ENCODE measurements at regions not wholly inside any gene's neighbourhood (a gene's known extent, or its start where the extent isn't known, plus 50 kb on each side); places are given as distances from the start of the nearest gene placed in this dataset.

DNA sequence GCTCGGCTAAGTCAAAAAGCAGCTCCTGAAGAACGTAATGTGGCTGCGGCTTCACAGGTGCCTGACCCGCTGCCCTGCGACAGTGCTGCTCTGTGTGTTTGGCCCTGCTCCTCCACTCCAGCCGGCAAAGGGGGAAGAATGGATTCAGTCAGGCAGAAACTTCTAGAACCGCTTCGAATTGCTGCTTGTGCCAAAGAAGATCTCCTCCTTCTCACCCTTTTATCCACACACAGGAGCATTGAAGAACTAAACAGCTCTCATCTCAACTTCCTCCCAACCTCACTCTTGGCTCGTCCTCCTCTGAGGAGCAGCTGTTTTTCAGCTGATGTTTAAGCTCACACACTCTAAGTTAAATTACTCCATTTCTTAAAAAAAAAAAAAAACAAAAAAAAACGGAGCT is 651.4 kb downstream of the INHBA start:
- Histone ChIP-seq H3K27ac (ENCODE audit: low read length) (no peak overlapping the region), H3K27me3 (ENCODE audit: low read length) (no peaks in the 10 kb centered on the region), H3K9me3 (ENCODE audit: low read length) (no peaks in the 10 kb centered on the region), H3K9ac (ENCODE audit: low read length) (no peak overlapping the region), H4K20me1 (ENCODE audit: insufficient read depth, low read depth, low read length) (no peaks in the 10 kb centered on the region), H2AFZ (ENCODE audit: low read length) (no peak overlapping the region), H3K9me2 (replicated peaks; ENCODE audit: insufficient read depth, low read length) (no peaks in the 10 kb centered on the region), H3K79me2 (ENCODE audit: low read length) (no peaks in the 10 kb centered on the region), H3K4me2 (ENCODE audit: low read depth, low read length, poor library complexity, severe bottlenecking) (no peak overlapping the region), H3K4me3 (ENCODE audit: low read length) (no peak overlapping the region), H3K4me1 (ENCODE audit: low read length) (no peaks in the 10 kb centered on the region), H3K36me3 (ENCODE audit: insufficient read depth, low read length) (no peaks in the 10 kb centered on the region)
- no peak for DNase-seq

- Histone ChIP-seq H3K79me2 (ENCODE audit: low read length) (no peaks in the 10 kb centered on the region), H3K9me3 (ENCODE audit: low read length) (no peaks in the 10 kb centered on the region), H2AFZ (ENCODE audit: low read length) (no peak overlapping the region), H3K36me3 (ENCODE audit: insufficient read depth, low read length) (no peaks in the 10 kb centered on the region), H4K20me1 (ENCODE audit: insufficient read depth, low read depth, low read length) (no peaks in the 10 kb centered on the region), H3K9me2 (replicated peaks; ENCODE audit: insufficient read depth, low read length) (no peaks in the 10 kb centered on the region), H3K27me3 (ENCODE audit: low read length) (no peaks in the 10 kb centered on the region), H3K4me3 (ENCODE audit: low read length) (no peak overlapping the region), H3K9ac (ENCODE audit: low read length) (no peak overlapping the region), H3K4me1 (ENCODE audit: low read length) (no peaks in the 10 kb centered on the region), H3K4me2 (ENCODE audit: low read depth, low read length, poor library complexity, severe bottlenecking) (no peak overlapping the region), H3K27ac (ENCODE audit: low read length) (no peak overlapping the region)
- no peak for DNase-seq
Measured at GRCh38 chr7:41051062-41051461, 651.8 kb downstream of the INHBA start.

DNA sequence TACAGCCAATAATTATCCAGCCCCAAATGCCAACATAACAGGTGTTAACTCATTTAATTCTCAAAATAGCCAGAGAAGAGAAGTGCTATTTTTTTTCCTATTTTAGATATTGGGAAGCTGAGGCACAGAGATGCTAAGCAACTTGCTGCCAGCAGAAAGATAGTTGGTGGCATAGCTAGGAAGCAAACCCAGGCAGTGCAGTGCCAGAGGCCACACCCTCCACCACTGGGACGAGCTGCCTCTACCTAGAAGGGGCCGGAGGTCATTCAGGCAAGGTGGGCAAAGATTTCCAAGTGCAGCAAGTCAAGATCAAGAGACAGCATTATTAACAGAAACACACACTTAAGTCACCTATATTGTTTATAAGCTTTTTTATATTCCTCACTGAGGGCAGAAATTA is 654.1 kb downstream of the INHBA start:
- no peak for DNase-seq
- H3K27ac ChIP-seq (ENCODE audit: low read length): no peak overlapping the region
- no peaks in the 10 kb centered on the region for H4K20me1 ChIP-seq (ENCODE audit: insufficient read depth, low read depth, low read length)
- no peaks in the 10 kb centered on the region for H3K4me1 ChIP-seq (ENCODE audit: low read length)
- no peak overlapping the region for H3K9ac ChIP-seq (ENCODE audit: low read length)
- no peaks in the 10 kb centered on the region for H3K36me3 ChIP-seq (ENCODE audit: insufficient read depth, low read length)
- H3K9me2 ChIP-seq (replicated peaks; ENCODE audit: insufficient read depth, low read length): no peaks in the 10 kb centered on the region
- H3K4me2 ChIP-seq (ENCODE audit: low read depth, low read length, poor library complexity, severe bottlenecking): no peak overlapping the region
- H3K79me2 ChIP-seq (ENCODE audit: low read length): no peaks in the 10 kb centered on the region
- H3K9me3 ChIP-seq (ENCODE audit: low read length): no peaks in the 10 kb centered on the region
- H3K27me3 ChIP-seq (ENCODE audit: low read length): no peaks in the 10 kb centered on the region
- no peak overlapping the region for H2AFZ ChIP-seq (ENCODE audit: low read length)
- no peak overlapping the region for H3K4me3 ChIP-seq (ENCODE audit: low read length)

GRCh38 chr7:41047789-41048191 is 655.1 kb downstream of the INHBA start:
- Histone ChIP-seq H3K27me3 (ENCODE audit: low read length) (no peaks in the 10 kb centered on the region), H3K9me3 (ENCODE audit: low read length) (no peaks in the 10 kb centered on the region), H3K4me2 (ENCODE audit: low read depth, low read length, poor library complexity, severe bottlenecking) (no peak overlapping the region), H3K9ac (ENCODE audit: low read length) (no peak overlapping the region), H3K4me1 (ENCODE audit: low read length) (no peaks in the 10 kb centered on the region), H3K36me3 (ENCODE audit: insufficient read depth, low read length) (no peaks in the 10 kb centered on the region), H3K4me3 (ENCODE audit: low read length) (no peak overlapping the region), H4K20me1 (ENCODE audit: insufficient read depth, low read depth, low read length) (no peaks in the 10 kb centered on the region), H2AFZ (ENCODE audit: low read length) (no peak overlapping the region), H3K27ac (ENCODE audit: low read length) (no peak overlapping the region), H3K9me2 (replicated peaks; ENCODE audit: insufficient read depth, low read length) (no peaks in the 10 kb centered on the region), H3K79me2 (ENCODE audit: low read length) (no peaks in the 10 kb centered on the region)
- no peak for DNase-seq

DNA sequence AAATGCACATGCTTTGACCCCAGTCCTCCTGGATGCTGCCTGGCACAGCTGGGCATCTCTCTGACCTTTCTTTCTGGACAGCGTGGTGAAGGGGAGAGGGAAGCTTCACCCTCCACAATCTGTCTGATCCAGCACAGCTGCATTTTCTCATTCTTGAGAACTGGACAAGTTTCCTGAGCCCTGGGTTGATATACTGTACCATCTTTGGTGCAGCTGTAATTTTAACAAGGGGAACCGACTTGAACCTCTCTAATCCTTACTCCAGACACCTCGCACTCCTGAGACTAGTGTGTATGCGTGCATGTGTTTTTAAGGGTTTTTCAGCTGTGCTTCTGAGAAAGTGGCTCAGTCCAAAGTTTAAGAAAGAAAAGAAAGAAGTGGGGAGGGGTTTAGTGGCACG is 655.7 kb downstream of the INHBA start:
- H3K27ac ChIP-seq (ENCODE audit: low read length): no peak overlapping the region
- H2AFZ ChIP-seq (ENCODE audit: low read length): no peak overlapping the region
- no peaks in the 10 kb centered on the region for H3K27me3 ChIP-seq (ENCODE audit: low read length)
- no peak overlapping the region for H3K4me3 ChIP-seq (ENCODE audit: low read length)
- H3K9ac ChIP-seq (ENCODE audit: low read length): no peak overlapping the region
- no peak overlapping the region for H3K4me2 ChIP-seq (ENCODE audit: low read depth, low read length, poor library complexity, severe bottlenecking)
- H3K79me2 ChIP-seq (ENCODE audit: low read length): no peaks in the 10 kb centered on the region
- no peaks in the 10 kb centered on the region for H3K9me3 ChIP-seq (ENCODE audit: low read length)
- DNase-seq: no peak
- H3K36me3 ChIP-seq (ENCODE audit: insufficient read depth, low read length): no peaks in the 10 kb centered on the region
- H4K20me1 ChIP-seq (ENCODE audit: insufficient read depth, low read depth, low read length): no peaks in the 10 kb centered on the region
- H3K9me2 ChIP-seq (replicated peaks; ENCODE audit: insufficient read depth, low read length): no peaks in the 10 kb centered on the region
- H3K4me1 ChIP-seq (ENCODE audit: low read length): no peaks in the 10 kb centered on the region

DNA sequence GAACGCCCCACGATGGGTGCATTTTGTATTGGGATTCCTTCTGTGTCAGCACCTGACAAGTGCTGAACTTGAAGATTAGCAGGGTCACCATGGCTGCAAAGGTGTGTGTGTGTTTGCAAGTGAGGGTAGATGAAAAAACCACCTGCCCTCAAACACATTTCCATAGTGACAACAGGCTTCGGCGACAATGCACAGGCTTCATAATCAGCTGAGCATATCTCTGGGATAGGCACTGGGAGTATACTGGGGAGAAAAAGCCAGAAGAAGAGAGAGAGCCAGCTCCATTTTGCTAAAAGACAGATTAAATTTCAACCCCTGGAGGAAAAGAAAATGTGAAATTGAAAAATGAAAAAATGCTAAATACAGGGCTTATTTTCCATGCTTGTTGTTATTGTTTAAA is 656.1 kb downstream of the INHBA start:
- Histone ChIP-seq H3K4me2 (ENCODE audit: low read depth, low read length, poor library complexity, severe bottlenecking) (no peak overlapping the region), H3K9ac (ENCODE audit: low read length) (no peak overlapping the region), H3K4me3 (ENCODE audit: low read length) (no peak overlapping the region), H2AFZ (ENCODE audit: low read length) (no peak overlapping the region), H3K27ac (ENCODE audit: low read length) (no peak overlapping the region), H3K79me2 (ENCODE audit: low read length) (no peaks in the 10 kb centered on the region), H3K36me3 (ENCODE audit: insufficient read depth, low read length) (no peaks in the 10 kb centered on the region), H3K27me3 (ENCODE audit: low read length) (no peaks in the 10 kb centered on the region), H4K20me1 (ENCODE audit: insufficient read depth, low read depth, low read length) (no peaks in the 10 kb centered on the region), H3K4me1 (ENCODE audit: low read length) (no peaks in the 10 kb centered on the region), H3K9me3 (ENCODE audit: low read length) (no peaks in the 10 kb centered on the region), H3K9me2 (replicated peaks; ENCODE audit: insufficient read depth, low read length) (no peaks in the 10 kb centered on the region)
- no peak for DNase-seq

- Histone ChIP-seq H3K27me3 (ENCODE audit: low read length) (no peaks in the 10 kb centered on the region), H3K4me2 (ENCODE audit: low read depth, low read length, poor library complexity, severe bottlenecking) (no peak overlapping the region), H3K36me3 (ENCODE audit: insufficient read depth, low read length) (no peaks in the 10 kb centered on the region), H3K4me1 (ENCODE audit: low read length) (no peaks in the 10 kb centered on the region), H3K79me2 (ENCODE audit: low read length) (no peaks in the 10 kb centered on the region), H2AFZ (ENCODE audit: low read length) (no peak overlapping the region), H3K27ac (ENCODE audit: low read length) (no peak overlapping the region), H3K9me3 (ENCODE audit: low read length) (no peaks in the 10 kb centered on the region), H3K9me2 (replicated peaks; ENCODE audit: insufficient read depth, low read length) (no peaks in the 10 kb centered on the region), H3K4me3 (ENCODE audit: low read length) (no peak overlapping the region), H4K20me1 (ENCODE audit: insufficient read depth, low read depth, low read length) (no peaks in the 10 kb centered on the region), H3K9ac (ENCODE audit: low read length) (no peak overlapping the region)
- DNase-seq: no peak
Measured at GRCh38 chr7:41046221-41046761, 656.6 kb downstream of the INHBA start.

DNA sequence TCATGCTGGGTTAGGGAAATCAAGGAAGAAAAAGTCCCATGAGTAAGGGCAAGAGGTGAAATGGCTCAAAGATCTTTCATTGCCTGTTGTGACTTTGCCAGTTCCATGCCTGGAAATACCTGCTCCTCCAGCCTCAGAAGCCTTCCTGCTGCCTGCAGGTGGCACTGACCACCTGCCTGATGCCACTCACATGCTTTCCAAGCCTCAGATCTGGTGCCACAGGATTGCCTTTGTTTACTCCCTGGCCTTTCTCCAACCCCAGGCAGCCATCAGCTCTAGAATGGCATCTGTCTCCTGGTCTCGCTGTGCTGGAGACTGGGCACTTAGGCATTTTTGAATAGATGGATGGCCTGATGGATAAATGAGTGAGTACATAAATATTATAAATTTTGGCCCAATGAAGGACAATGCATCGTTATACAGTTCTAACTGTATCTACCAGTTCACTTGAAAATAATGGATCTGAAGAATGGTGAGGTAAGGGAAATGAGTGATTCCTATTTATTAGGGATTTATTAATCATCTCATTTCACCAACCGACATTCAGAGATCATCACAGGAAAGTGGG is 657.2 kb downstream of the INHBA start:
- Histone ChIP-seq H3K4me3 (ENCODE audit: low read length) (no peak overlapping the region), H2AFZ (ENCODE audit: low read length) (no peak overlapping the region), H3K9me2 (replicated peaks; ENCODE audit: insufficient read depth, low read length) (no peaks in the 10 kb centered on the region), H3K79me2 (ENCODE audit: low read length) (no peaks in the 10 kb centered on the region), H3K4me1 (ENCODE audit: low read length) (no peaks in the 10 kb centered on the region), H3K9me3 (ENCODE audit: low read length) (no peaks in the 10 kb centered on the region), H3K4me2 (ENCODE audit: low read depth, low read length, poor library complexity, severe bottlenecking) (no peak overlapping the region), H3K36me3 (ENCODE audit: insufficient read depth, low read length) (no peaks in the 10 kb centered on the region), H3K9ac (ENCODE audit: low read length) (no peak overlapping the region), H3K27ac (ENCODE audit: low read length) (no peak overlapping the region), H4K20me1 (ENCODE audit: insufficient read depth, low read depth, low read length) (no peaks in the 10 kb centered on the region), H3K27me3 (ENCODE audit: low read length) (no peaks in the 10 kb centered on the region)
- no peak for DNase-seq

GRCh38 chr7:41039981-41040380 is 662.9 kb downstream of the INHBA start:
- Histone ChIP-seq H3K9ac (ENCODE audit: low read length) (no peak overlapping the region), H3K36me3 (ENCODE audit: insufficient read depth, low read length) (no peaks in the 10 kb centered on the region), H3K4me1 (ENCODE audit: low read length) (no peaks in the 10 kb centered on the region), H3K9me2 (replicated peaks; ENCODE audit: insufficient read depth, low read length) (no peaks in the 10 kb centered on the region), H3K9me3 (ENCODE audit: low read length) (no peaks in the 10 kb centered on the region), H3K79me2 (ENCODE audit: low read length) (no peaks in the 10 kb centered on the region), H3K4me2 (ENCODE audit: low read depth, low read length, poor library complexity, severe bottlenecking) (no peak overlapping the region), H4K20me1 (ENCODE audit: insufficient read depth, low read depth, low read length) (no peaks in the 10 kb centered on the region), H3K27me3 (ENCODE audit: low read length) (no peaks in the 10 kb centered on the region), H2AFZ (ENCODE audit: low read length) (no peak overlapping the region), H3K4me3 (ENCODE audit: low read length) (no peak overlapping the region), H3K27ac (ENCODE audit: low read length) (no peak overlapping the region)
- DNase-seq: no peak
